ENCODE measurements at regions not wholly inside any gene's neighbourhood (a gene's known extent, or its start where the extent isn't known, plus 50 kb on each side); places are given as distances from the start of the nearest gene placed in this dataset.

DNA sequence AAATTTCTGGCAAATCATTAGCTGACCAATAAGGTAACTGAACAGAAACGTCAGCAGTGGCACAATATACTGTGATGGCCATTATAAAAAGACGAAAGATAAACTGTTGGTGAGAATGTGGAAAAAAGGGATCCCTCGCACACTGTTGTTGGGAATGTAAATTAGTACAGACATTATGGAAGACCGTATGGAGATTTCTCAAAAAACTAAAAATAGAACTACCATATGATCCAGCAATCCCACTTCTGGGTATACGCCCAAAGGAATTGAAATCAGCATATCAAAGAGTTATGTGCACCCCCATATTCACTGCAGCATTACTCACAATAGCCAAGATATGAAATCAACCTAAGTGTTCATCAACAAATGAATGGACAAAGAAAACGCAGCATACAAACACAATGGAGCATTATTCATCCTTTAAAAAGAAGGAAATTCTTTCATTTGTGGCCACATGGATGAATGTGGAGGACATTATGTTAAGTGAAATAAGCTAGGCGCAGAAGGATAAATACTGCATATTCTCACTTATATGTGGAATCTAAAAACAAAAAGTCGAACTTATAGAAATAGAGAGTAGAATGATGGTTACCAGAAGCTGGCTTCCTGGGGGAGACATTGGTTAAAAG lies 257.7 kb downstream of the RHOU start:
- no peaks in the 10 kb centered on the region for H3K79me2 ChIP-seq (ENCODE audit: insufficient read depth, low read length)
- H4K20me1 ChIP-seq (ENCODE audit: insufficient read depth, low read length): no peaks in the 10 kb centered on the region
- no peaks in the 10 kb centered on the region for H3K36me3 ChIP-seq (replicated peaks in 1 of 2; ENCODE audit: control insufficient read depth in 1 of 2, insufficient read depth in 2 of 2, low read length in 2 of 2)
- Mint-ChIP-seq H3K4me3 (no peak overlapping the region), H3K36me3 (peaks cover 4 to 7% of the 10 kb centered on the region in 2 donors), H3K9me3 (no peaks in the 10 kb centered on the region), H3K4me1 (peaks cover 77% of the 10 kb centered on the region), H3K27me3 (ENCODE audit: low read depth in 3 of 3) (peaks cover 0 to under 1% (median 0%) of the 10 kb centered on the region in 3 donors), H3K27ac (peak overlapping the region in 1 of 7 donors; percentile 30)
- no peaks in the 10 kb centered on the region for H3K27me3 ChIP-seq (ENCODE audit: control insufficient read depth in 2 of 2, insufficient read depth in 2 of 2, low read length in 2 of 2)
- peaks cover 63 to 79% of the 10 kb centered on the region in 2 donors for H3K4me1 ChIP-seq (ENCODE audit: control insufficient read depth in 1 of 2, insufficient read depth in 2 of 2, low read length in 2 of 2)
- H3K4me2 ChIP-seq (replicated peaks; ENCODE audit: extremely low read depth, low read length, poor library complexity, severe bottlenecking): no peak overlapping the region
- no peaks in the 10 kb centered on the region for H3K9me3 ChIP-seq (replicated peaks in 1 of 2; ENCODE audit: control insufficient read depth in 1 of 2, insufficient read depth in 1 of 2, low read length in 2 of 2)
- intact Hi-C loops (cut with micrococcal nuclease): loop anchor here in 1 of 2 donors (5.0 to 10.0 kb wide), 3 partner anchors 34 to 232 kb away; no protein-coding TSS in a partner anchor
- no peak overlapping the region for H3K27ac ChIP-seq (ENCODE audit: low read depth in 1 of 2, low read length in 2 of 2)
- DNase-seq: no peak
- TF ChIP-seq, protein P1, sequence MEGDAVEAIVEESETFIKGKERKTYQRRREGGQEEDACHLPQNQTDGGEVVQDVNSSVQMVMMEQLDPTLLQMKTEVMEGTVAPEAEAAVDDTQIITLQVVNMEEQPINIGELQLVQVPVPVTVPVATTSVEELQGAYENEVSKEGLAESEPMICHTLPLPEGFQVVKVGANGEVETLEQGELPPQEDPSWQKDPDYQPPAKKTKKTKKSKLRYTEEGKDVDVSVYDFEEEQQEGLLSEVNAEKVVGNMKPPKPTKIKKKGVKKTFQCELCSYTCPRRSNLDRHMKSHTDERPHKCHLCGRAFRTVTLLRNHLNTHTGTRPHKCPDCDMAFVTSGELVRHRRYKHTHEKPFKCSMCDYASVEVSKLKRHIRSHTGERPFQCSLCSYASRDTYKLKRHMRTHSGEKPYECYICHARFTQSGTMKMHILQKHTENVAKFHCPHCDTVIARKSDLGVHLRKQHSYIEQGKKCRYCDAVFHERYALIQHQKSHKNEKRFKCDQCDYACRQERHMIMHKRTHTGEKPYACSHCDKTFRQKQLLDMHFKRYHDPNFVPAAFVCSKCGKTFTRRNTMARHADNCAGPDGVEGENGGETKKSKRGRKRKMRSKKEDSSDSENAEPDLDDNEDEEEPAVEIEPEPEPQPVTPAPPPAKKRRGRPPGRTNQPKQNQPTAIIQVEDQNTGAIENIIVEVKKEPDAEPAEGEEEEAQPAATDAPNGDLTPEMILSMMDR (IDR thresholded peaks at IDR 0.05): no peak
- no peak overlapping the region for H2AFZ ChIP-seq (ENCODE audit: insufficient read depth, low read depth, low read length, poor library complexity, severe bottlenecking)
- H3K4me3 ChIP-seq (replicated peaks in 1 of 3; ENCODE audit: low read depth in 2 of 3, low read length in 3 of 3): no peak overlapping the region
- WGBS (ENCODE audit: insufficient coverage): 86% methylated on average over 2 of the region's 8 CpGs
- no peak overlapping the region for H3K9ac ChIP-seq (ENCODE audit: insufficient read depth, low read length, poor library complexity, severe bottlenecking)

DNA sequence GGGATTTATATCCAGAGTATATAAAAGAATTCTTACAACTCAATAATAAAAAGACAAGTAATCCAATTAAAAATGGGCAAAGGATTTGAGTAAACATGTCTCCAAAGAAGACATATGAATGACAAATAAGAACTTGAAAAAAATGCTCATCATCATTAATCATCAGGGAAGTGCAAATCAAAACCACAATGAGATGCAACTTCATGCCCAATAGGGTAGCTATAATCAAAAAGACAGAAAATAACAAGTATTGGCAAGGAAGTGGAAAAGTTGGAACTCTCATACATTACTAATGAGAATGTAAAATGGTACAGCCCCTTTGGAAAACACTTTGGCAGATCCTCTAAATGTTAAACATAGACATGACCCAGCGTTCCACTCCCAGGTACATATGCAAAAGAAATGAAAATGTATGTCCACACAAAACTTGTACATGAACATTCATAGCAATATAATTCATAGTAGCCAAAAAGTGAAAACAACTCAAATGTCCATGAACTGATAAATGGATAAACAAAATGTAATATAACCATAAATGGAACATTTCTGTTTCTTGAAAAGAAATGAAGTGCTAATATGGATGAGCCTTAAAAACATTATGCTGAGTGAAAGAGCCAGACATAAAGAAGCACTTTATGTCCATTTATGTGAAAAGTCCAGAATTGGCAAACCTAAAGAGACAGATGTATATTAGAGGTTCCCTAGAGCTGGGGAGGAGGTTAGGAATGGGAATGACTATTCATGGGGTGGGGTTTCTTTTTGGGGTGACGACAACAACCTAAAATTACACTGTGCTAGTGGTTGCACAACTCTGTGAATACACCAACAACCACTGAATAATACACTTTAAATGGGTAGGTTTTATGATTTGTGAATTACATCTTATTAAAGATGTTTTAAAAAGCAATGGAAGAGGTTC lies 259.7 kb downstream of the RHOU start:
- H3K36me3 Mint-ChIP-seq: peaks cover 0 to 3% of the 10 kb centered on the region in 2 donors

More for the DNA sequence above, 259.7 kb downstream of the RHOU start:
- H3K9me3 ChIP-seq (replicated peaks in 1 of 2; ENCODE audit: control insufficient read depth in 1 of 2, insufficient read depth in 1 of 2, low read length in 2 of 2): no peaks in the 10 kb centered on the region
- H3K9ac ChIP-seq (ENCODE audit: insufficient read depth, low read length, poor library complexity, severe bottlenecking): no peak overlapping the region
- Mint-ChIP-seq H3K4me1 (peaks cover 67% of the 10 kb centered on the region), H3K9me3 (no peaks in the 10 kb centered on the region), H3K27ac (peak overlapping the region; percentile 80 to 92 (median 90)), H3K27me3 (ENCODE audit: low read depth in 3 of 3) (peaks cover 0 to 3% (median 0%) of the 10 kb centered on the region in 3 donors), H3K4me3 (peak overlapping the region in 1 of 2 donors; percentile 11)
- H3K4me3 ChIP-seq (replicated peaks in 1 of 3; ENCODE audit: low read depth in 2 of 3, low read length in 3 of 3): peak overlapping the region in 1 of 3 experiments; percentile 7
- peaks cover 44 to 60% of the 10 kb centered on the region in 2 donors for H3K4me1 ChIP-seq (ENCODE audit: control insufficient read depth in 1 of 2, insufficient read depth in 2 of 2, low read length in 2 of 2)
- H2AFZ ChIP-seq (ENCODE audit: insufficient read depth, low read depth, low read length, poor library complexity, severe bottlenecking): peak overlapping the region; percentile 19
- no peaks in the 10 kb centered on the region for H3K36me3 ChIP-seq (replicated peaks in 1 of 2; ENCODE audit: control insufficient read depth in 1 of 2, insufficient read depth in 2 of 2, low read length in 2 of 2)
- H3K4me2 ChIP-seq (replicated peaks; ENCODE audit: extremely low read depth, low read length, poor library complexity, severe bottlenecking): peak overlapping the region; percentile 7
- no peaks in the 10 kb centered on the region for H3K27me3 ChIP-seq (ENCODE audit: control insufficient read depth in 2 of 2, insufficient read depth in 2 of 2, low read length in 2 of 2)
- intact Hi-C loops (cut with micrococcal nuclease): loop anchor here in 1 of 2 donors (5.0 to 10.0 kb wide), 4 partner anchors 32 to 230 kb away; no protein-coding TSS in a partner anchor
- DNase-seq: peak; percentile 48 to 92 (median 74)
- peak overlapping the region in 1 of 2 donors; percentile 85 for H3K27ac ChIP-seq (ENCODE audit: low read depth in 1 of 2, low read length in 2 of 2)
- WGBS (ENCODE audit: insufficient coverage): no CpG with 5 or more reads among the region's 2 CpGs
- TF ChIP-seq, protein P1 (IDR thresholded peaks at IDR 0.05): no peak
- H4K20me1 ChIP-seq (ENCODE audit: insufficient read depth, low read length): no peaks in the 10 kb centered on the region
- H3K79me2 ChIP-seq (ENCODE audit: insufficient read depth, low read length): no peaks in the 10 kb centered on the region

All from CD14-positive monocyte (primary cell).